SU-DHL-6 (cell line): ENCODE measurements at regions not wholly inside any gene's neighbourhood (a gene's known extent, or its start where the extent isn't known, plus 50 kb on each side); places are given as distances from the start of the nearest gene placed in this dataset.

Experiments
- H2AFZ ChIP-seq: fragments of 200-600 bp; sonication (generic); 2 replicates; pipeline ENCODE4 v1.6.1; 2014; ENCODE audit warnings: low read depth, mild to moderate bottlenecking, moderate library complexity, mixed read lengths, antibody characterized with exemption, low read length; ENCODE audit not compliant: severe bottlenecking
- H3F3A ChIP-seq: fragments of 200-600 bp; shearing (Covaris generic); 2 replicates; pipeline ENCODE4 v1.6.0; 2016; ENCODE audit warnings: antibody characterized with exemption, mild to moderate bottlenecking; ENCODE audit not compliant: insufficient read depth
- H3K27ac ChIP-seq: fragments of 200-600 bp; sonication (generic); 2 replicates; pipeline ENCODE4 v1.5.1; 2016; ENCODE audit warnings: low read depth, mild to moderate bottlenecking, low read length, moderate library complexity, mixed read lengths
- H3K27me3 ChIP-seq: fragments of 200-600 bp; sonication (generic), shearing (Covaris generic); 2 replicates; pipeline ENCODE4 v1.6.0; 2014; ENCODE audit warnings: mild to moderate bottlenecking, low read length
- H3K36me3 ChIP-seq: fragments of 200-600 bp; sonication (generic); 2 replicates; pipeline ENCODE4 v1.6.1; 2014; ENCODE audit warnings: mild to moderate bottlenecking, low read length, mixed read lengths
- H3K4me2 ChIP-seq: fragments of 300-600, 200-600 bp; shearing (Covaris generic), sonication (generic); 2 replicates; pipeline ENCODE4 v1.6.0; 2014; ENCODE audit warnings: low read length, low read depth, mild to moderate bottlenecking; ENCODE audit not compliant: poor library complexity, severe bottlenecking
- H3K4me3 ChIP-seq: fragments of 200-600 bp; sonication (generic); 2 replicates; pipeline ENCODE4 v1.5.1; 2014; ENCODE audit warnings: antibody characterized with exemption, low read length, mild to moderate bottlenecking, mixed read lengths; ENCODE audit not compliant: insufficient read depth, poor library complexity, severe bottlenecking
- H3K79me2 ChIP-seq: fragments of 200-600 bp; sonication (generic); 2 replicates; pipeline ENCODE4 v1.6.1; 2014; ENCODE audit warnings: mild to moderate bottlenecking, low read length, moderate library complexity; ENCODE audit not compliant: insufficient read depth
- H3K9ac ChIP-seq: fragments of 200-600 bp; sonication (generic); 2 replicates; pipeline ENCODE4 v1.7.0; 2014; ENCODE audit warnings: mild to moderate bottlenecking, low read length
- H3K9me2 ChIP-seq: fragments of 200-600 bp; sonication (generic); replicated peaks from 2 replicates; pipeline ENCODE4 v1.6.1; 2014; ENCODE audit warnings: low read length; ENCODE audit not compliant: insufficient read depth
- H3K9me3 ChIP-seq: fragments of 200-600 bp; sonication (generic); 2 replicates; pipeline ENCODE4 v1.6.1; 2014; ENCODE audit warnings: low read length, mixed read lengths; ENCODE audit not compliant: insufficient read depth
- H4K20me1 ChIP-seq: fragments of 200-600 bp; sonication (generic); 2 replicates; pipeline ENCODE4 v1.6.1; 2014; ENCODE audit warnings: low read depth, mild to moderate bottlenecking, antibody characterized with exemption, low read length, moderate library complexity, mixed read lengths
- EZH2phosphoT487 ChIP-seq: fragments of 200-600 bp; sonication (generic), shearing (Covaris generic); conservative IDR thresholded peaks from 2 replicates; pipeline ENCODE4 v1.6.1; 2018; ENCODE audit warnings: mild to moderate bottlenecking, antibody characterized with exemption, low read length, moderate library complexity, mixed read lengths
- TF ChIP-seq, protein P1 (sequence below): fragments of 200-600 bp; sonication (generic); IDR thresholded peaks from one replicate; pipeline ENCODE4 v1.5.1; 2017; ENCODE audit warnings: antibody characterized with exemption, mild to moderate bottlenecking, low read length, moderate library complexity; ENCODE audit not compliant: insufficient read depth, poor library complexity, severe bottlenecking

DNA sequence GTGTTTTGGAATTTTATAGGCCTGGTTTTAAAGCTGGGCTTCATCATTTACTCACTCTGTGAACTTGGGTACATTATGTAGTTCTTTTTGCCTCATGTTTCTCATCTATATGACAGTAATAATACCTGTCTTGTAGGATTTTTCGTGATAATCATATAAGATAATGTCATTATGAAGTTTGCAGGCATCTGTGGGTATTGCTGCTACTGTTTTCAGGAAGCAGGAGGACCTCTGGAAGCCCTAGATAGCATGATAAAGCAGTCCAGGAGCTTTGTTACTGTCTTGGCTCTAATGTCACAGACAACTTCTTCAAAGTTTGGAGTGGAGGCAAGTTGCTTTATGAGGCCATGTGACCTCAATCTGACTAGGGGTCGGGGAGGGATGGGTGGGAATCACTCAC lies 145.0 kb upstream of the MEIS2 start:
- H3K27ac ChIP-seq = no peak overlapping the region
- TF ChIP-seq, protein P1, sequence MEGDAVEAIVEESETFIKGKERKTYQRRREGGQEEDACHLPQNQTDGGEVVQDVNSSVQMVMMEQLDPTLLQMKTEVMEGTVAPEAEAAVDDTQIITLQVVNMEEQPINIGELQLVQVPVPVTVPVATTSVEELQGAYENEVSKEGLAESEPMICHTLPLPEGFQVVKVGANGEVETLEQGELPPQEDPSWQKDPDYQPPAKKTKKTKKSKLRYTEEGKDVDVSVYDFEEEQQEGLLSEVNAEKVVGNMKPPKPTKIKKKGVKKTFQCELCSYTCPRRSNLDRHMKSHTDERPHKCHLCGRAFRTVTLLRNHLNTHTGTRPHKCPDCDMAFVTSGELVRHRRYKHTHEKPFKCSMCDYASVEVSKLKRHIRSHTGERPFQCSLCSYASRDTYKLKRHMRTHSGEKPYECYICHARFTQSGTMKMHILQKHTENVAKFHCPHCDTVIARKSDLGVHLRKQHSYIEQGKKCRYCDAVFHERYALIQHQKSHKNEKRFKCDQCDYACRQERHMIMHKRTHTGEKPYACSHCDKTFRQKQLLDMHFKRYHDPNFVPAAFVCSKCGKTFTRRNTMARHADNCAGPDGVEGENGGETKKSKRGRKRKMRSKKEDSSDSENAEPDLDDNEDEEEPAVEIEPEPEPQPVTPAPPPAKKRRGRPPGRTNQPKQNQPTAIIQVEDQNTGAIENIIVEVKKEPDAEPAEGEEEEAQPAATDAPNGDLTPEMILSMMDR = no peak
- TF ChIP-seq EZH2phosphoT487 = no peak
- no peak overlapping the region for H3K9ac ChIP-seq
- H2AFZ ChIP-seq = no peak overlapping the region
- no peaks in the 10 kb centered on the region for H3F3A ChIP-seq
- H3K27me3 ChIP-seq = no peaks in the 10 kb centered on the region
- H3K4me2 ChIP-seq = no peak overlapping the region
- H3K79me2 ChIP-seq = no peaks in the 10 kb centered on the region
- no peaks in the 10 kb centered on the region for H3K9me3 ChIP-seq
- no peaks in the 10 kb centered on the region for H3K9me2 ChIP-seq
- H4K20me1 ChIP-seq = no peaks in the 10 kb centered on the region
- no peaks in the 10 kb centered on the region for H3K36me3 ChIP-seq
- no peak overlapping the region for H3K4me3 ChIP-seq

DNA sequence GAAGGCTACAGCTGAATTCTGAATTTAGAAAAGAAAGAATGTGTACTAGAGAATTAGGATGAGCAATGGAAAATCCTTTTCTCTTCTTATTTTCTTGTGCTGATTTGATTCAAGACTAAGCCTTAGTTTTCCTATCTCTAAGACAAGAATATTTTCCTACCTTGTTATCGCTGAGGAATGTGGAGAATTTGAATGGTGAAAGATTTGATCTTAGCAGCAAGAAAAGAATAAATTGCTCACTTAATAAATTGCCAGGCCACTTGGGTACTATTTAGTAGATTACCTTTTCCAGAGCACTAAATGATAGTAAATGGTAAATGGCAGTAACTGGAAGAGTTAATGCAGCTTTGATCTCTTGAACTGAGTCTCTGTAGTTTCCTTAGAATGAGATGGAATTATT lies 145.7 kb upstream of the MEIS2 start:
- Histone ChIP-seq H4K20me1 (no peaks in the 10 kb centered on the region), H2AFZ (no peak overlapping the region), H3K9ac (no peak overlapping the region), H3K27ac (no peak overlapping the region), H3K9me3 (no peaks in the 10 kb centered on the region), H3K4me2 (no peak overlapping the region), H3K4me3 (no peak overlapping the region), H3K36me3 (no peaks in the 10 kb centered on the region), H3K27me3 (no peaks in the 10 kb centered on the region), H3K79me2 (no peaks in the 10 kb centered on the region), H3K9me2 (no peaks in the 10 kb centered on the region), H3F3A (no peaks in the 10 kb centered on the region)
- TF ChIP-seq, protein P1 = no peak
- TF ChIP-seq EZH2phosphoT487 = no peak

DNA sequence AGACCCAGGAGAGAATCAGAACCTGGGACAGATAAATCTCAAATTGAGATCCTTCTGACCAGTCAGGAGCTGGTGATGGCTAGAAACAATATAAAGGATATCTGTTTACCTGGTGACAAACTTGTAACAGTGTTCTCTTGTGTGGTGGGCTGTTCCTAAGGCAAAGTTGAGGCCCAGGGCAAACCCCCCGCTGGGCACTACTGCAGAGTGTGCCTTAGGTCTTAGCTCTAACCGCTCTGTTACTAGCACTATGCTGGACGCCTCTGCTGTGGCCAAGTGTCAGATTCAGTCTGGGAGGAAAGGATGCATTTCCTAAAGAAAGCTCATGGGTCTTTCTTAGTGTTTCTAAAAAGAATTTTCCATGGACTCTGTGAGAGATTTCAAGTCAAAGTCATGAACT lies 146.5 kb upstream of the MEIS2 start:
- Histone ChIP-seq H2AFZ (no peak overlapping the region), H3K4me3 (no peak overlapping the region), H3K9ac (no peak overlapping the region), H3F3A (no peaks in the 10 kb centered on the region), H4K20me1 (no peaks in the 10 kb centered on the region), H3K79me2 (no peaks in the 10 kb centered on the region), H3K9me2 (no peaks in the 10 kb centered on the region), H3K27me3 (no peaks in the 10 kb centered on the region), H3K27ac (no peak overlapping the region), H3K36me3 (no peaks in the 10 kb centered on the region), H3K9me3 (no peaks in the 10 kb centered on the region), H3K4me2 (no peak overlapping the region)
- TF ChIP-seq, protein P1 = no peak
- TF ChIP-seq EZH2phosphoT487 = no peak

DNA sequence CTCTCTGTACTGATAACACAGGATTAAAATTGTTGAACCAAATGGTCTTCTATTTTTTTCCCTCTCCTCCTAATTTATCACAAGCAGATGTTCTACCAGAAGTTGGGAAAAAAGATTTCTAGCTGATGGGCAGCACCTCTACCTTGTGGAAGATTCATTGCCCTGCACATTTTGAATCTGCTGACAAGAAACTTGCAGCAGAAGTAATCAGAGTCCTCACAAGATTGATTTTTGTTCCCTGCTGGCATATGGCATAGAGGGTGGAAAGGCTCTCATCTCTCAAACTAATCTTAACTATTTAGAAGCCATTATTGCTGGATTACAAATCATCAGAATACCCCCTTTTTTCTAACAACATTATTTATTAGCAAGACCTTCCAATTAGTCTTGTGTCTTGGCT lies 148.9 kb upstream of the MEIS2 start:
- Histone ChIP-seq H4K20me1 (no peaks in the 10 kb centered on the region), H3K4me2 (no peak overlapping the region), H3K9ac (no peak overlapping the region), H3K9me3 (no peaks in the 10 kb centered on the region), H2AFZ (no peak overlapping the region), H3K27ac (no peak overlapping the region), H3K36me3 (no peaks in the 10 kb centered on the region), H3K27me3 (no peaks in the 10 kb centered on the region), H3K9me2 (no peaks in the 10 kb centered on the region), H3K79me2 (no peaks in the 10 kb centered on the region), H3K4me3 (no peak overlapping the region), H3F3A (no peaks in the 10 kb centered on the region)
- TF ChIP-seq, protein P1 = no peak
- no peak for TF ChIP-seq EZH2phosphoT487
